ENCODE measurements at regions not wholly inside any gene's neighbourhood (a gene's known extent, or its start where the extent isn't known, plus 50 kb on each side); places are given as distances from the start of the nearest gene placed in this dataset.

GRCh38 chr4:111556141-111556781 is 589.0 kb upstream of the FAM241A start:
- DNase-seq (ENCODE audit: extremely low spot score), result no peak
- POLR2A ChIA-PET, result no interaction called here
- TF ChIP-seq FOXA1 (IDR thresholded peaks at IDR 0.05) (no peak), SUZ12 (IDR thresholded peaks at IDR 0.05) (no peak)
- CTCF ChIA-PET, result no interaction called here

- POLR2A ChIA-PET, result no interaction called here
- TF ChIP-seq TARDBP (IDR thresholded peaks at IDR 0.05) (no peak), LEF1 (IDR thresholded peaks at IDR 0.05; ENCODE audit: borderline replicate concordance) (no peak), FOXM1 (IDR thresholded peaks at IDR 0.05; ENCODE audit: borderline replicate concordance) (no peak), SUZ12 (IDR thresholded peaks at IDR 0.05) (no peak), BHLHE40 (IDR thresholded peaks at IDR 0.05; ENCODE audit: borderline replicate concordance) (no peak), NFRKB (IDR thresholded peaks at IDR 0.05) (no peak), FOXA1 (IDR thresholded peaks at IDR 0.05) (no peak), ELF4 (IDR thresholded peaks at IDR 0.05) (no peak), HDGF (IDR thresholded peaks at IDR 0.05; ENCODE audit: borderline replicate concordance) (no peak), L3MBTL2 (conservative IDR thresholded peaks at IDR 0.05) (no peak), PKNOX1 (IDR thresholded peaks at IDR 0.05) (no peak), ZNF384 (IDR thresholded peaks at IDR 0.05) (no peak), CTBP1 (IDR thresholded peaks at IDR 0.05; ENCODE audit: borderline replicate concordance) (no peak), FOXK2 (IDR thresholded peaks at IDR 0.05) (no peak), SP1 (IDR thresholded peaks at IDR 0.05) (no peak)
- DNase-seq (ENCODE audit: extremely low spot score), result no peak
- CTCF ChIA-PET, result no interaction called here
Observed at GRCh38 chr4:111556851-111557250, 588.4 kb upstream of the FAM241A start.

GRCh38 chr4:111562826-111563225 is 582.4 kb upstream of the FAM241A start:
- POLR2A ChIA-PET, result no interaction called here
- no peak for DNase-seq (ENCODE audit: extremely low spot score)
- TF ChIP-seq FOXA1 (IDR thresholded peaks at IDR 0.05) (no peak), FOXM1 (IDR thresholded peaks at IDR 0.05; ENCODE audit: borderline replicate concordance) (no peak), SUZ12 (IDR thresholded peaks at IDR 0.05) (no peak), NFRKB (IDR thresholded peaks at IDR 0.05) (no peak), LEF1 (IDR thresholded peaks at IDR 0.05; ENCODE audit: borderline replicate concordance) (no peak), L3MBTL2 (conservative IDR thresholded peaks at IDR 0.05) (no peak), SP1 (IDR thresholded peaks at IDR 0.05) (no peak), CTBP1 (IDR thresholded peaks at IDR 0.05; ENCODE audit: borderline replicate concordance) (no peak), ARNT (IDR thresholded peaks at IDR 0.05) (no peak), PKNOX1 (IDR thresholded peaks at IDR 0.05) (no peak), BHLHE40 (IDR thresholded peaks at IDR 0.05; ENCODE audit: borderline replicate concordance) (no peak), HDGF (IDR thresholded peaks at IDR 0.05; ENCODE audit: borderline replicate concordance) (no peak), FOXK2 (IDR thresholded peaks at IDR 0.05) (no peak), TARDBP (IDR thresholded peaks at IDR 0.05) (no peak), ELF4 (IDR thresholded peaks at IDR 0.05) (no peak), ZNF384 (IDR thresholded peaks at IDR 0.05) (no peak)
- CTCF ChIA-PET, result no interaction called here

- TF ChIP-seq SUZ12 (IDR thresholded peaks at IDR 0.05) (no peak), BHLHE40 (IDR thresholded peaks at IDR 0.05; ENCODE audit: borderline replicate concordance) (no peak), NFRKB (IDR thresholded peaks at IDR 0.05) (no peak), ZNF384 (IDR thresholded peaks at IDR 0.05) (no peak), FOXK2 (IDR thresholded peaks at IDR 0.05) (no peak), L3MBTL2 (conservative IDR thresholded peaks at IDR 0.05) (no peak), SP1 (IDR thresholded peaks at IDR 0.05) (no peak)
- POLR2A ChIA-PET, result interaction anchor here (0.6 kb wide), 1 partner anchor 51 kb away, joined by 3 read pairs; no protein-coding TSS in a partner anchor
- no peak for DNase-seq (ENCODE audit: extremely low spot score)
- CTCF ChIA-PET, result no interaction called here
Observed at GRCh38 chr4:111572470-111572869, 572.8 kb upstream of the FAM241A start.

GRCh38 chr4:111573386-111573785 is 571.9 kb upstream of the FAM241A start:
- POLR2A ChIA-PET, result no interaction called here
- TF ChIP-seq FOXA1 (IDR thresholded peaks at IDR 0.05), result no peak
- no peak for TF ChIP-seq HDGF (IDR thresholded peaks at IDR 0.05; ENCODE audit: borderline replicate concordance)
- TF ChIP-seq CTBP1 (IDR thresholded peaks at IDR 0.05; ENCODE audit: borderline replicate concordance), result no peak
- no peak for TF ChIP-seq ARNT (IDR thresholded peaks at IDR 0.05)
- no peak for TF ChIP-seq PKNOX1 (IDR thresholded peaks at IDR 0.05)
- no peak for TF ChIP-seq BHLHE40 (IDR thresholded peaks at IDR 0.05; ENCODE audit: borderline replicate concordance)
- TF ChIP-seq ELF4 (IDR thresholded peaks at IDR 0.05), result no peak
- TF ChIP-seq LEF1 (IDR thresholded peaks at IDR 0.05; ENCODE audit: borderline replicate concordance), result no peak
- TF ChIP-seq SUZ12 (IDR thresholded peaks at IDR 0.05), result no peak
- no peak for TF ChIP-seq ZNF384 (IDR thresholded peaks at IDR 0.05)
- no peak for TF ChIP-seq FOXK2 (IDR thresholded peaks at IDR 0.05)
- no peak for TF ChIP-seq FOXM1 (IDR thresholded peaks at IDR 0.05; ENCODE audit: borderline replicate concordance)
- TF ChIP-seq TARDBP (IDR thresholded peaks at IDR 0.05), result no peak
- DNase-seq (ENCODE audit: extremely low spot score), result no peak
- CTCF ChIA-PET, result no interaction called here

- TF ChIP-seq SP1 (IDR thresholded peaks at IDR 0.05), result no peak
- TF ChIP-seq CTBP1 (IDR thresholded peaks at IDR 0.05; ENCODE audit: borderline replicate concordance), result no peak
- no peak for TF ChIP-seq BHLHE40 (IDR thresholded peaks at IDR 0.05; ENCODE audit: borderline replicate concordance)
- TF ChIP-seq NFRKB (IDR thresholded peaks at IDR 0.05), result no peak
- no peak for DNase-seq (ENCODE audit: extremely low spot score)
- ChIA-PET POLR2A (no interaction called here), CTCF (no interaction called here)
Observed at GRCh38 chr4:111579767-111580166, 565.5 kb upstream of the FAM241A start.

Measured in HEK293T (cell line).